CD1c-positive myeloid dendritic cell (primary cell): ENCODE measurements at regions not wholly inside any gene's neighbourhood (a gene's known extent, or its start where the extent isn't known, plus 50 kb on each side); places are given as distances from the start of the nearest gene placed in this dataset.
"Not testable (repeated sequence)": the region's sequence is repeated elsewhere in the genome, so short reads cannot be mapped to it uniquely, and the experiment has no call there.

Experiments
- DNase-seq: peaks from one replicate; pipeline ENCODE4 v3.0.0-alpha.2; 2016; ENCODE audit errors: extremely low spot score

- not testable (repeated sequence) for DNase-seq
Observed at GRCh38 chr1:242912855-242913254, 342.2 kb downstream of the CEP170 start.

GRCh38 chr1:242900558-242900957 is 354.5 kb downstream of the CEP170 start:
- DNase-seq: not testable (repeated sequence)

GRCh38 chr1:242890192-242890741 is 364.8 kb downstream of the CEP170 start:
- no peak for DNase-seq

GRCh38 chr1:242886137-242886536 is 361.6 kb upstream of the PLD5 start:
- no peak for DNase-seq

- DNase-seq: not testable (repeated sequence)
Observed at GRCh38 chr1:242880022-242880421, 355.5 kb upstream of the PLD5 start.

GRCh38 chr1:242877743-242878142 is 353.2 kb upstream of the PLD5 start:
- DNase-seq: no peak

- no peak for DNase-seq
Observed at GRCh38 chr1:242877229-242877628, 352.7 kb upstream of the PLD5 start.

- DNase-seq: no peak
Observed at GRCh38 chr1:242876030-242876429, 351.5 kb upstream of the PLD5 start.

- DNase-seq: no peak
Observed at GRCh38 chr1:242873661-242874060, 349.2 kb upstream of the PLD5 start.

GRCh38 chr1:242872521-242872920 is 348.0 kb upstream of the PLD5 start:
- DNase-seq: no peak

GRCh38 chr1:242871471-242872030 is 347.1 kb upstream of the PLD5 start:
- no peak for DNase-seq

GRCh38 chr1:242870966-242871365 is 346.5 kb upstream of the PLD5 start:
- DNase-seq: no peak

GRCh38 chr1:242856289-242856688 is 331.8 kb upstream of the PLD5 start:
- DNase-seq: no peak

GRCh38 chr1:242854466-242854865 is 330.0 kb upstream of the PLD5 start:
- DNase-seq: no peak

GRCh38 chr1:242847390-242847993 is 323.0 kb upstream of the PLD5 start:
- DNase-seq: peak; percentile 1

GRCh38 chr1:242842094-242842493 is 317.6 kb upstream of the PLD5 start:
- no peak for DNase-seq

- no peak for DNase-seq
Observed at GRCh38 chr1:242839101-242839500, 314.6 kb upstream of the PLD5 start.

GRCh38 chr1:242836423-242836822 is 311.9 kb upstream of the PLD5 start:
- DNase-seq: no peak

- no peak for DNase-seq
Observed at GRCh38 chr1:242828828-242829227, 304.3 kb upstream of the PLD5 start.

GRCh38 chr1:242828199-242828598 is 303.7 kb upstream of the PLD5 start:
- DNase-seq: no peak

- DNase-seq: no peak
Observed at GRCh38 chr1:242827538-242827937, 303.0 kb upstream of the PLD5 start.

GRCh38 chr1:242826701-242827336 is 302.3 kb upstream of the PLD5 start:
- DNase-seq: no peak

GRCh38 chr1:242824435-242824834 is 299.9 kb upstream of the PLD5 start:
- no peak for DNase-seq
